ENCODE measurements at regions not wholly inside any gene's neighbourhood (a gene's known extent, or its start where the extent isn't known, plus 50 kb on each side); places are given as distances from the start of the nearest gene placed in this dataset.

GRCh38 chr5:166750376-166750775 lies 1541.1 kb upstream of the WWC1 start:
- TF ChIP-seq EZH2 (IDR thresholded peaks at IDR 0.05; ENCODE audit: insufficient read depth, poor library complexity, severe bottlenecking): no peak
- TF ChIP-seq EZH2phosphoT487 (IDR thresholded peaks at IDR 0.05; ENCODE audit: insufficient read depth, low read depth): no peak
